HG03103 (cell line): ENCODE measurements at regions not wholly inside any gene's neighbourhood (a gene's known extent, or its start where the extent isn't known, plus 50 kb on each side); places are given as distances from the start of the nearest gene placed in this dataset.
"Not testable (repeated sequence)": the region's sequence is repeated elsewhere in the genome, so short reads cannot be mapped to it uniquely, and the experiment has no call there.

Experiments
- ATAC-seq: cut with Tn5 transposase; IDR thresholded peaks from one replicate; pipeline ENCODE4 v1.9.1; 2021; ENCODE audit warnings: low read depth; ENCODE audit not compliant: unreplicated experiment

GRCh38 chr20:19921829-19922228 lies 95.3 kb upstream of the NAA20 start:
- ATAC-seq = not testable (repeated sequence)

GRCh38 chr20:19922716-19923115 lies 94.4 kb upstream of the NAA20 start:
- ATAC-seq = no peak

DNA sequence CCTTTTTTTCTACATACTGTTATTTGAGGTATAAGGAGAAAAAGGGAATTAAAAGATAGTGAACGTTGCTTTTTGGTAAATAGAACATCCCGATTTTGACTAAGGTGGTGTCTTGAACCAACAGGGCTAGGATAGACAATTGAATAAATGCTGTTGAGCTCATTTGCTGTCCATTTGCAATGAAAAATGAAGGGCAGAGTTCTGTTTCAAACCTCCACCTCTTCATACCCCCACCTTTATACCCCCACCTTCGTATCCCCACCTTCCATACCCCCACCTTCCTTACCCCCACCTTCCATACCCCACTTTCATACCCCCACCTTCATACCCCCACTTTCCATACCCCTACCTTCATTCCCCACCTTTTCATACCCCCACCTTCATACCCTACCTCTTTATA lies 93.4 kb upstream of the NAA20 start:
- no peak for ATAC-seq

DNA sequence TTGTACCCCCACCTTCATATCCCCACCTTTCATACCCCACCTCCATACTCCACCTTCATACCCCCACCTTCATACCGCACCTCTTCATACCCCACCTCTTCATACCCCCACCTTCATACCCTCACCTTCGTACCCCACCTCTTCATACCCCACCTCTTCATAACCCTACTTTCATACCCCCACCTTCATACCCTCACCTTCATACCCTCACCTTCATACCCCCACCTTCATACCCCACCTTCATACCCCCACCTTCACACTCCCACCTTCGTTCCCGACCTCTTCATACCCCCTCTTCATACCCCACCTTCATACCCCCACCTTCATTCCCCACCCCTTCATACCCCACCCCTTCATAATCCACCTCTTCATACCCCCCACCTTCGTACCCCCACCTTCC lies 92.9 kb upstream of the NAA20 start:
- no peak for ATAC-seq

- ATAC-seq = no peak
These were observed 90.6 kb upstream of the NAA20 start for GRCh38 chr20:19926591-19926990.

GRCh38 chr20:19928328-19929011 lies 88.7 kb upstream of the NAA20 start:
- no peak for ATAC-seq

DNA sequence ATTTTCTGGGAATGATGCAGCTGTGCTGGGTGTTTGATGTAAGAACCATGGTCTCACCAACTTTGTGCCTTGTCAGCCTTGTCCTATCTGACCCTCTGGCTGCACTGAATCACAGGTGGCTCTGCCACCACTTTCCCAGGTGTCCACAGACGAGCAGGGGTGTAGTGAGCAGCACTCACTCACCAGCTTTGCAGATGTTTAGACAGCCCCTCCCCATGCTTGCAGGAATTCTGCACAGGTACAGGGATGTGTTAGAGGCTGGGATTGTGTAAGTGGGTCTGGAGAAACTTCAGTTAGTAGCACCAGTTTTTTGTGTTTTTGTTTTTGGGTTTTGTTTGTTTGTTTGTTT lies 88.2 kb upstream of the NAA20 start:
- ATAC-seq = no peak

GRCh38 chr20:19929481-19930145 lies 87.5 kb upstream of the NAA20 start:
- no peak for ATAC-seq

- no peak for ATAC-seq
These were observed 86.7 kb upstream of the NAA20 start for GRCh38 chr20:19930426-19930825.

DNA sequence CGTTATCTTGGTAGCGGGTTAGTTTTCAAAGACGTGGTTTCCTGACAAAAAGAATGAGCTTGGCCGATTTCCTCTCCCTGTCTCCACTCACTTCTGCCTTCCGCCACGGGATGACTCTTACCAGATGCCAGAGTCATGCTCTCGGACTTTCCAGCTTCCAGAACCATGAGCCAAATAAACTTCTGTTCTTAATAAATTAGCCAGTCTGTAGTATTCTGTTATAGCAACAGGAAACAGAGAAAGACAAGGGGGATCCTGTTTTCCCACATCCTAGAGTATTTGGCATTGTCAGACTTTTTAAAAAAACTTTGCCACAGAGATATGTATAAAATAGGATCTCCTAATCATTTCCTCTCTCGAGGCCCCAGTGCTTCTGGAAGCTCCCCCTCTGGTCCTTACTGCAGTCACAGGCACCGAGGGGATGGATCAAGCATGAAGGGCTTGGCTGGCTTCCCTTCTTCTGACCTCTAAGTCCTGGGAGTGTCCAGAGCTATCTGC lies 84.9 kb upstream of the NAA20 start:
- no peak for ATAC-seq

DNA sequence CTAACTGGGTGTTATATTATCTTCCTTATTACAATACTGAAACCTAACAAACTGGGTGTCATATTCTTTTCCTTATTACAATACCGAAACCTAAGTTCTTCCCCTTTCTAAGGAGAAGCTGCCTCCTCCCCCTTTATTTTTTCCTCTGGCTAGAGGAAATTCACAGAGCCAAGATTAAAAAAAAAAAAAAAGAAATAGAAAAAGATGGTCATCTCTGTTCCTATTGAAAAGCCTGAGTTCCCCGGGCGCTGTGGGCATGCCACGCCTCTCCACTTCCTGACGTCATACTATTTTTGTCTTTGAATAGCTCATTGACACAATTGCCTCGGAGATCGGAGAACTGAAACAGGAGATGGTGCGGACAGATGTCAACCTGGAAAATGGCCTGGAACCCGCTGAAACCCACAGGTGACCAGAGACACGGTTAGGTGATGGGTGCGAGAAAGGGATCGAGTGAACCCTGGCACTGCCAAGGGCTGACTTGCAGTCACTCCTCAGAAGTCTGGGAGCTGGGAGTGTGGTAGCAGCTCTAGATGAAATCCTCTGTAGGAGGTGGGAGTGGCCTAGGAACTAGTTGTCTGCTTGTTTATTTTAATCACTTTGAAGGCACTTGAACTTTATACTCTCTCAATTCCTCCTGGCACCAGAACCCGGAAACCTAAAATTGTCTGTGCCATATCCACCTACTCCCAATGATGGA lies 82.2 kb upstream of the NAA20 start:
- ATAC-seq = peak; percentile 49

GRCh38 chr20:19935842-19936241 lies 81.3 kb upstream of the NAA20 start:
- no peak for ATAC-seq

GRCh38 chr20:19936466-19937200 lies 80.5 kb upstream of the NAA20 start:
- ATAC-seq = no peak

GRCh38 chr20:19937218-19937617 lies 79.9 kb upstream of the NAA20 start:
- ATAC-seq = peak; percentile 29

DNA sequence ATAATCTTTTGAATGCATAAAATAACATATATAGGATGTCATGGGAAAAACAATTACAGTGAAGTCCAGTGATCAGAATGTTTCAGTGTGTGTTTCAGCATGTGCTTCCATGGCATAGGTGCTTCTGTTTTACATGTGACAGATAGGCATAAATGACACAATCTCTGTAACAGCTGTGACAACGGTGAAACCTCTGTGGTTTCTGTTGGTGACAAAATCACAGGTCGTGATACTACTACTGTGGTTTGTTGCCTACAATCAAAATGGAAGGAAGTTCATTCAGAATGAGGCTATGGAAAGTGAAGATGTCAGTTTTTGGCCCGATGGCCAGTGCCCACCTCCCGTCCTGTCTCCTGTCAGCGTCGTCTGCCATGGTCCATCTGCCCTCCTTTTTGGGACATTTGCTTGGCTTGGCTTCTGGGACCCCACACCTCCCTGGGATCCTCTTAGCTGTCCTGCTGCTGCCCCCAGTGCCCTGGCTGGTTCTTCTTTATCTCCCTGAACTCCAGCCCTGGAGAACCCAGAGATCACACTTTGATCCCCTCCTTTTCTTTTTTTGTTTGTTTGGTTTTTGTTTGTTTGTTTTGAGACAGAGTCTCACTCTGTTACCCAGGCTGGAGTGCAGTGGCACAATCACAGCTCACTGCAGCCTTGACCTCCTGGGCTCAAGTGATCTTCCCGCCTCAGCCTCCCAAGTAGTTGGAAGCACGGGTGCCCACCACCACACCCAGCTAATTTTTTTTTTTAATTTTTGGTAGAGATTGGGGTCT lies 79.3 kb upstream of the NAA20 start:
- ATAC-seq = peak; percentile 53

GRCh38 chr20:19938421-19939090 lies 78.6 kb upstream of the NAA20 start:
- no peak for ATAC-seq

GRCh38 chr20:19940988-19941460 lies 76.1 kb upstream of the NAA20 start:
- no peak for ATAC-seq

GRCh38 chr20:19942611-19943010 lies 74.6 kb upstream of the NAA20 start:
- ATAC-seq = no peak

GRCh38 chr20:19943061-19943521 lies 74.1 kb upstream of the NAA20 start:
- ATAC-seq = no peak
